ENCODE measurements at regions not wholly inside any gene's neighbourhood (a gene's known extent, or its start where the extent isn't known, plus 50 kb on each side); places are given as distances from the start of the nearest gene placed in this dataset.

DNA sequence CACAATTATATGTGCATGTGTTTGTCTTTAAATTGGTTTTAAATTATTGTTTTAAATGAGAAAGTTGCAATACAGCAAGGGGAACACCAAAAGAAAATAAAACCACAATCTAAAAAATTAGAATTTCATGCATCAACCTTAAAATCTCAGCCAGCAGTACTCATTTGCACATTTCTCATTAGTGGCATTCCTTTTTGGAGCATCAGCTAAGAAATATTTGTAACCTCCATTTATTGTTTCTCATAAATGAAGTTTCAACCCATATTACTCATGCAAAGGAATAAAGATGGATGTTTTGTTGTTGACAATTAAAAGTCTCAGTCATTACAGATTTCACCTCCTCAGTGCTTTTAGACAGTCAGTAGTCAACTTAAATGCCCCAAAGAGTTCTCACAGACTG lies 160.1 kb downstream of the TBX15 start:
- TF ChIP-seq TAF1 (IDR thresholded peaks at IDR 0.05; ENCODE audit: borderline replicate concordance, insufficient read depth, low read length) (no peak), SIN3A (IDR thresholded peaks at IDR 0.05; ENCODE audit: borderline replicate concordance, insufficient read depth, low read length) (no peak), POLR2AphosphoS5 (IDR thresholded peaks at IDR 0.05; ENCODE audit: low read depth, low read length) (no peak), FOXP2 (optimal IDR thresholded peaks at IDR 0.05; ENCODE audit: borderline replicate concordance, extremely low read depth, extremely low read length, insufficient read depth) (no peak)
- TF ChIP-seq, protein P1, sequence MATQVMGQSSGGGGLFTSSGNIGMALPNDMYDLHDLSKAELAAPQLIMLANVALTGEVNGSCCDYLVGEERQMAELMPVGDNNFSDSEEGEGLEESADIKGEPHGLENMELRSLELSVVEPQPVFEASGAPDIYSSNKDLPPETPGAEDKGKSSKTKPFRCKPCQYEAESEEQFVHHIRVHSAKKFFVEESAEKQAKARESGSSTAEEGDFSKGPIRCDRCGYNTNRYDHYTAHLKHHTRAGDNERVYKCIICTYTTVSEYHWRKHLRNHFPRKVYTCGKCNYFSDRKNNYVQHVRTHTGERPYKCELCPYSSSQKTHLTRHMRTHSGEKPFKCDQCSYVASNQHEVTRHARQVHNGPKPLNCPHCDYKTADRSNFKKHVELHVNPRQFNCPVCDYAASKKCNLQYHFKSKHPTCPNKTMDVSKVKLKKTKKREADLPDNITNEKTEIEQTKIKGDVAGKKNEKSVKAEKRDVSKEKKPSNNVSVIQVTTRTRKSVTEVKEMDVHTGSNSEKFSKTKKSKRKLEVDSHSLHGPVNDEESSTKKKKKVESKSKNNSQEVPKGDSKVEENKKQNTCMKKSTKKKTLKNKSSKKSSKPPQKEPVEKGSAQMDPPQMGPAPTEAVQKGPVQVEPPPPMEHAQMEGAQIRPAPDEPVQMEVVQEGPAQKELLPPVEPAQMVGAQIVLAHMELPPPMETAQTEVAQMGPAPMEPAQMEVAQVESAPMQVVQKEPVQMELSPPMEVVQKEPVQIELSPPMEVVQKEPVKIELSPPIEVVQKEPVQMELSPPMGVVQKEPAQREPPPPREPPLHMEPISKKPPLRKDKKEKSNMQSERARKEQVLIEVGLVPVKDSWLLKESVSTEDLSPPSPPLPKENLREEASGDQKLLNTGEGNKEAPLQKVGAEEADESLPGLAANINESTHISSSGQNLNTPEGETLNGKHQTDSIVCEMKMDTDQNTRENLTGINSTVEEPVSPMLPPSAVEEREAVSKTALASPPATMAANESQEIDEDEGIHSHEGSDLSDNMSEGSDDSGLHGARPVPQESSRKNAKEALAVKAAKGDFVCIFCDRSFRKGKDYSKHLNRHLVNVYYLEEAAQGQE (IDR thresholded peaks at IDR 0.05; ENCODE audit: insufficient read depth in 1 of 2, low read depth in 2 of 2, low read length in 2 of 2) = no peak

DNA sequence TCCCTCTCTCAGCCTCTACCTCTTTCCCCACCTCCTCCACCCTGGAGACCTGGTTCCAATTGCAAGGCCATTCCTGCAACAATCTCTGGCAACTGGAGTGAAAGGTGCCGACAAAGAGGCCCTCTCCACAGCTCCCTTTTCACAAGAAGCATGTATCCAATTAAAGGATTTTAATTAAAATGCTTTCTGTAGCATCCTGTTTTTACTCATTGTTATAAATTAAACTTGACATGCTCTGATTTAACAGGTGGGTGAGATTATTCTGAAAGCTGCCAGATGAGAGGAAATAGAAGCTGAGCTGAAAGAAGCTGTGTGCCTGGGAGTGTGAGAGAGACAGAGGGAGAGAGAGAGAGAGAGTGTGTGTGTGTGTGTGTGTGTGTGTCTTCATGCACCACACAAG lies 160.5 kb downstream of the TBX15 start:
- TF ChIP-seq SIN3A (IDR thresholded peaks at IDR 0.05; ENCODE audit: borderline replicate concordance, insufficient read depth, low read length) (no peak), TAF1 (IDR thresholded peaks at IDR 0.05; ENCODE audit: borderline replicate concordance, insufficient read depth, low read length) (no peak), POLR2AphosphoS5 (IDR thresholded peaks at IDR 0.05; ENCODE audit: low read depth, low read length) (no peak)
- TF ChIP-seq, protein P1 (IDR thresholded peaks at IDR 0.05; ENCODE audit: insufficient read depth in 1 of 2, low read depth in 2 of 2, low read length in 2 of 2) = no peak

DNA sequence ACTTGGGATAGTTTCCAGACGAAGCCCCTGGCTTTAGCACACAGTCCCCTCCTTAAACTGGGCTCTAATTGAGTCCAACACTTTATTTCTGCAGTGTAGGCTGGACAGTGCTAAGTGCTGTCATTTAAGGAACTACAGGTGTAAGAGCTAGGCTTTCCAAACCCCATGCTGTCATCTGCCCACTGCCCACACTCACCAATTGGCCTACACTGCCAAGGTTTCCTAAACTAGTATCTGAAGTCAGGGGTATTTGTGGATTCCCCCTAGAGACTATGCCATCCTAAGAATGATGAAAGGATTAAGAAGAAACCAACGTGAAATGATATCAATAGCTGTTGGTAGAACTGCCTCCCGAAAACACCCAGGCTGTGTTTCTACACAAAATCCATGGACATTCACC lies 160.9 kb downstream of the TBX15 start:
- TF ChIP-seq TAF1 (IDR thresholded peaks at IDR 0.05; ENCODE audit: borderline replicate concordance, insufficient read depth, low read length) (no peak), POLR2AphosphoS5 (IDR thresholded peaks at IDR 0.05; ENCODE audit: low read depth, low read length) (no peak), FOXP2 (optimal IDR thresholded peaks at IDR 0.05; ENCODE audit: borderline replicate concordance, extremely low read depth, extremely low read length, insufficient read depth) (no peak), SIN3A (IDR thresholded peaks at IDR 0.05; ENCODE audit: borderline replicate concordance, insufficient read depth, low read length) (no peak)
- TF ChIP-seq, protein P1 (IDR thresholded peaks at IDR 0.05; ENCODE audit: insufficient read depth in 1 of 2, low read depth in 2 of 2, low read length in 2 of 2) = no peak

DNA sequence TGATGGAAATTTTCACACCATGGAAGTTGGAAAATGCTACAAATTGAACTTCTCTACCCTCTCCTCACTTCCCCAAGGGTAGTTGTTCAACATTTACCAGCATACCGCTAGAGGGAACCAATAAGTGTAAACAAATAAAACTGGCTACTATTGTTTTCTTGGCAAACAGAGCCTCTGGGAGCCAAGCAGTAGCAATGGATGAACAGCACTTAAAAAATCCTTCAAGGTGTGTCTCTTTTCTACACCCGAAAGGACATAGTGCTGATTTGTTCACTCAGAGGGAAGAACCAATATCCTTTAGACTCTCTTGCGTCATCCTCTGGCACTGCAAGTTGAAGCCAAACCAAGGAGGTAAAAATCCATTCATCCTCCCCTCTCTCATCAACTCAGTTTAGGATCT lies 161.5 kb downstream of the TBX15 start:
- TF ChIP-seq, protein P1 (IDR thresholded peaks at IDR 0.05; ENCODE audit: insufficient read depth in 1 of 2, low read depth in 2 of 2, low read length in 2 of 2) = no peak
- TF ChIP-seq TAF1 (IDR thresholded peaks at IDR 0.05; ENCODE audit: borderline replicate concordance, insufficient read depth, low read length) (no peak), SIN3A (IDR thresholded peaks at IDR 0.05; ENCODE audit: borderline replicate concordance, insufficient read depth, low read length) (no peak), POLR2AphosphoS5 (IDR thresholded peaks at IDR 0.05; ENCODE audit: low read depth, low read length) (no peak), FOXP2 (optimal IDR thresholded peaks at IDR 0.05; ENCODE audit: borderline replicate concordance, extremely low read depth, extremely low read length, insufficient read depth) (no peak)

DNA sequence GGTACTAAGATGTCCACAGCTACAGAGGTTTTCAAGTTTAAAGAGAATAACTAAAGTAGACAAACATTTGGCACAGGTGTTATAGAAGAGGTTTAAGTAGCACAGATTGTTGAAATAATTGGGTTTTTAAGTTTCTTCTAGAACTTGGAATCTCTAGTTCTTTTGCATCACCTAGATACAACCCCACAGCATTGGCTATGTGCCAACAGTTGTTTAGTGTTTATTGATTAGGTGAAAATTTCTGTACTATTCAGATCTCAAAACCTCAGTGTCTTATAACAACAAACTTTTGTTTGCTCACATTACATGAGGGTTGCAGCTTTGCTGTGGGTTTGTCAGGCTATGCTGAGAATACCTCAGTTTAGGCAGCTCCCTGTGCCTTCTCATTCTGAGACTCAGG lies 162.5 kb downstream of the TBX15 start:
- TF ChIP-seq TAF1 (IDR thresholded peaks at IDR 0.05; ENCODE audit: borderline replicate concordance, insufficient read depth, low read length) (no peak), POLR2AphosphoS5 (IDR thresholded peaks at IDR 0.05; ENCODE audit: low read depth, low read length) (no peak)
